KMS-11 (cell line): ENCODE measurements at regions not wholly inside any gene's neighbourhood (a gene's known extent, or its start where the extent isn't known, plus 50 kb on each side); places are given as distances from the start of the nearest gene placed in this dataset.
"Not testable (repeated sequence)": the region's sequence is repeated elsewhere in the genome, so short reads cannot be mapped to it uniquely, and the experiment has no call there.

Experiments used
- H2AFZ ChIP-seq: fragments of 200-600 bp; sonication (generic); 2 replicates; pipeline ENCODE4 v1.6.1; 2016; ENCODE audit warnings: antibody characterized with exemption, mixed run types, low read depth
- H3K27ac ChIP-seq: fragments of 200-600 bp; sonication (generic); 2 replicates; pipeline ENCODE4 v1.6.1; 2016; ENCODE audit warnings: mild to moderate bottlenecking, mixed run types
- H3K27me3 ChIP-seq: fragments of 200-600 bp; sonication (generic); 2 replicates; pipeline ENCODE4 v1.6.1; 2017; ENCODE audit warnings: mild to moderate bottlenecking, low read depth, mixed run types, moderate library complexity; ENCODE audit not compliant: insufficient read depth
- H3K36me3 ChIP-seq: fragments of 200-600 bp; sonication (generic); 2 replicates; pipeline ENCODE4 v1.6.1; 2017; ENCODE audit warnings: mild to moderate bottlenecking, mixed run types; ENCODE audit not compliant: insufficient read depth
- H3K4me1 ChIP-seq: fragments of 200-600 bp; sonication (generic); 2 replicates; pipeline ENCODE4 v1.6.1; 2016; ENCODE audit warnings: mild to moderate bottlenecking, low read depth, mixed run types; ENCODE audit not compliant: poor library complexity, severe bottlenecking
- H3K4me2 ChIP-seq: fragments of 200-600 bp; sonication (generic); 2 replicates; pipeline ENCODE4 v1.7.0; 2016; ENCODE audit warnings: mild to moderate bottlenecking, mixed run types
- H3K4me3 ChIP-seq: fragments of 200-600 bp; sonication (generic); IDR thresholded peaks from 2 replicates; pipeline ENCODE4 v1.6.1; 2017; ENCODE audit warnings: low read depth, low read length, mixed read lengths; ENCODE audit not compliant: insufficient read depth
- H3K79me2 ChIP-seq: fragments of 200-600 bp; sonication (generic); 2 replicates; pipeline ENCODE4 v1.6.1; 2016; ENCODE audit warnings: low read depth, mixed run types; ENCODE audit not compliant: insufficient read depth
- H3K9ac ChIP-seq: fragments of 200-600 bp; sonication (generic); 2 replicates; pipeline ENCODE4 v1.6.1; 2016; ENCODE audit warnings: mild to moderate bottlenecking, mixed run types
- H4K20me1 ChIP-seq: fragments of 200-600 bp; sonication (generic); 2 replicates; pipeline ENCODE4 v1.6.1; 2016; ENCODE audit warnings: mild to moderate bottlenecking, mixed run types; ENCODE audit not compliant: insufficient read depth
- CTCF ChIP-seq: fragments of 200-600 bp; sonication (generic); conservative IDR thresholded peaks from 2 replicates; pipeline ENCODE4 v1.6.1; 2017; ENCODE audit warnings: low read depth, mild to moderate bottlenecking, antibody characterized with exemption, low read length, moderate library complexity, mixed read lengths

GRCh38 chr17:22158364-22158763 lies 466.0 kb downstream of the KCNJ18 start:
- Histone ChIP-seq H3K79me2 (no peaks in the 10 kb centered on the region), H3K27me3 (no peaks in the 10 kb centered on the region), H3K4me3 (no peak overlapping the region), H3K4me2 (no peak overlapping the region), H3K36me3 (no peaks in the 10 kb centered on the region), H3K27ac (no peak overlapping the region), H2AFZ (no peak overlapping the region), H4K20me1 (no peaks in the 10 kb centered on the region), H3K4me1 (no peaks in the 10 kb centered on the region), H3K9ac (no peak overlapping the region)
- TF ChIP-seq CTCF = no peak

GRCh38 chr17:22161376-22161775 lies 469.1 kb downstream of the KCNJ18 start:
- Histone ChIP-seq H3K4me1 (no peaks in the 10 kb centered on the region), H4K20me1 (no peaks in the 10 kb centered on the region), H2AFZ (no peak overlapping the region), H3K27me3 (no peaks in the 10 kb centered on the region), H3K36me3 (no peaks in the 10 kb centered on the region), H3K27ac (no peak overlapping the region), H3K9ac (no peak overlapping the region), H3K4me2 (no peak overlapping the region), H3K4me3 (no peak overlapping the region), H3K79me2 (no peaks in the 10 kb centered on the region)
- TF ChIP-seq CTCF = no peak

GRCh38 chr17:22171631-22172030 lies 479.3 kb downstream of the KCNJ18 start:
- Histone ChIP-seq H3K27ac (no peak overlapping the region), H3K4me1 (no peaks in the 10 kb centered on the region), H3K36me3 (no peaks in the 10 kb centered on the region), H2AFZ (no peak overlapping the region), H3K9ac (no peak overlapping the region), H3K79me2 (no peaks in the 10 kb centered on the region), H3K4me3 (no peak overlapping the region), H3K4me2 (no peak overlapping the region), H4K20me1 (no peaks in the 10 kb centered on the region), H3K27me3 (no peaks in the 10 kb centered on the region)
- no peak for TF ChIP-seq CTCF

- no peak overlapping the region for H2AFZ ChIP-seq
- no peak overlapping the region for H3K4me2 ChIP-seq
- H3K36me3 ChIP-seq = no peaks in the 10 kb centered on the region
- no peak for TF ChIP-seq CTCF
- H3K4me1 ChIP-seq = peaks cover 11% of the 10 kb centered on the region
- H3K27me3 ChIP-seq = no peaks in the 10 kb centered on the region
- H3K9ac ChIP-seq = no peak overlapping the region
- H3K79me2 ChIP-seq = no peaks in the 10 kb centered on the region
- H3K27ac ChIP-seq = no peak overlapping the region
- H4K20me1 ChIP-seq = no peaks in the 10 kb centered on the region
- H3K4me3 ChIP-seq = no peak overlapping the region
These were observed 500.8 kb downstream of the KCNJ18 start for GRCh38 chr17:22193113-22193512.

GRCh38 chr17:22200187-22200586 lies 507.9 kb downstream of the KCNJ18 start:
- not testable (repeated sequence) for H3K36me3 ChIP-seq, H3K9ac ChIP-seq, H3K4me2 ChIP-seq, H3K4me3 ChIP-seq, H3K4me1 ChIP-seq, H4K20me1 ChIP-seq, H3K27me3 ChIP-seq, H2AFZ ChIP-seq, H3K79me2 ChIP-seq, H3K27ac ChIP-seq
